Stimulated activated CD8-positive, alpha-beta memory T cell treated with anti-CD3 and anti-CD28 coated beads, Interleukin-7, amount 100 ng/mL, for 48 hours (primary cell): ENCODE measurements at regions not wholly inside any gene's neighbourhood (a gene's known extent, or its start where the extent isn't known, plus 50 kb on each side); places are given as distances from the start of the nearest gene placed in this dataset.

Experiments
- DNase-seq, 2 donors: peaks; one replicate each; pipeline ENCODE4 v3.0.0-alpha.2; 2020; ENCODE audit warnings: low read depth in 1 of 2; ENCODE audit errors: extremely low read depth in 1 of 2

DNA sequence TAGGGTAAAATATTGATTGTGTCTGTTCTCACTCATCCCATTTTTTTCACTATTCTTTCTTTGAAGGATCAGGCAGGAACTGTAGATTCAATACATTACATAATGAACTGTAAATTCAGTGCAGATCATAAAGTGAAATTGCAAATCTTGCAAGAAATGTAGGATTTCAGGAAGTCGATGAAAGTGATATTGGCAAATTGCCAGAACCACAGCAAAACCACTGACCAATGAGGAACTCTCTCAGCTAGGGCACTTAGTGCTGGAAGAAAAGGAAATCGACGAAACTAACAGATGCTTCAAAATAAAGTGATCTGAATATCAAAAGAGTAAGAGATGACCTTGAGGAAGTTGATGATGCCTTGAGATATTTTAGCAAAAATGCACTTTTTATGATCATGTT, 157.6 kb downstream of the AACS start:
- no peak for DNase-seq

- DNase-seq, result no peak
Observed at GRCh38 chr12:125225641-125226040, 160.4 kb downstream of the AACS start.

DNA sequence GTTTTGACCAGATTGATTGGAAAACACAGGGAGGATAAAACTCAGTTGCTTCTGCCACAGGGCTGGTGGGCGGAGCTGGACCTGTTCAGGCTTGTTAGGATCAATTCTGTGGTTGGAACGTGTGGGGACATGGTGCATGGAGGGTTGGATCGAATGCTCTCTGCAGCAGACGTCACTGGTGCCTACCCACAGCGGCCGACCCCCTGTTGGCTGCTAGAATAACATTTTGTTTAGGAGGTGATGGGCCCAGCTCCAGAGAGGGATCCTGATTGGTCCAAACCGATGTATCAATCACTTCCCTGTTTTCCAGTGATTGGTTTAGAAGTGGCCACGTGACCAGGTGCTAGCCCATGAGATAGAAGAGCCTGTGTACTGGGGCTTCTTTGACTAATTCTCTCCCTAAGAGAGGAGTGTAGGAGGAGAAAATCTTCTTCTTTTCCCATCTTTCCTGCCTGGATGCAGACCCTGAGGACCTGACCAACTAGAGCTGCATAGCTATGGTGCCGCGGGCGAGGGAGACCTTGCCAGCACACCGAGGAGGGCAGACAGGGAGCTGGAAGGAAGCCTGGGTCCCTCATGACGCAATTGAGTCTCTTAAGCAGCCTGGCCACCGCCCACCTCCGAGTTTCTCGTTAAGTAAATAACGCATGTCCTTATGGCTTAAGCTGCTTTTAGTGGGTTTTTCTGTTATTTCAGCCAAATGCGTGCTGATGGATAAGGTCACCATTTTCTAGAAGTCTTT, 163.5 kb downstream of the AACS start:
- DNase-seq, result no peak

DNA sequence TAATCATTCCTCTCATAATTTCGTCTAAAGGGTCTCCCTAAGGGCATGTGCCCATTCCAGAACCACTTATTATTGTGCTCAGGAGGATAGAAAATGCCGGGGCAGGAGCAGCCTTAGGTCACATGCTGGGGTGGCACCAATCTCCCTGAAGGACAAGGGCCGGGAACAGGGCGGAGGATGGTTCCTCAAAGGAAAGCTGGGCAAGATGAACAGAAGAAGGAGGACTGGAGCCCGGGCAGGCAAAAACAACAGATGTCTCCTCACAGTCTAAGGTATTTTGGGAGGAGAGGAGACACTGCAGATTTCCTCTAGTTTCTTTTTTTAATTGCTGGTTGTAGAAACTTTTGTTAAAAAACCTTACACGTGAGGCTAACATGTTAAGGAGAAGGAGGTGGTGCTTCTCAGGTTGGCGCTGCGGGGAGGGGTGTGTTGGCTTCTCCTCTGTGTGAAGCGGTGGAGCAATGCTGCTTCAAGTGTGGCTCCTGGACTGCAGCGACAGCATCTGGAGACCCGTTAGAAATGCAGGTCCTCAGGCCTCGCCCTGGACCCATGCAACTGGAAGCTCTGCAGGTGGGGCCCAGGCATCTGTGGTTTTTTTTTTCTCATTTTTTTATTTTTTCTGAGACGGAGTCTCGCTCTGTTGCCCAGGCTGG, 164.8 kb downstream of the AACS start:
- no peak for DNase-seq

DNA sequence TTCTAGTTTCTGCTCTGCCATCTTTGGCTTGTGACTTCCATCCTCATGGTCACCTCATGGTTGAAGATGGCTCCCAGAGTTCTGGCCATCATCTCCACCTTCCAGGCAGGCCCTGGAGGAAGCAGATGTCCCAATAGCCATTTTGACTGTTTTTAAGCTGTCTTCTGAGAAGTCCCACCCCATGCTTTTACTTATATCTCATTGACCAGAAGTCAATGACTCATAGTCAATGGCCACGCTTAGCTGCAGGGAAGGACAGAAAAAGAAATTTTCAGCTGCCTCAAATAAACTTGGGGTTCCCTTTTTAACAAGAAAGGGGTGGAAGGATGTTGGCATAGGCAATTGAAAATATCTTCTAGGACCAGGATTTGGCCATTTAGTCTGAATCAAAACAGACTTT, 168.1 kb downstream of the AACS start:
- no peak for DNase-seq

DNA sequence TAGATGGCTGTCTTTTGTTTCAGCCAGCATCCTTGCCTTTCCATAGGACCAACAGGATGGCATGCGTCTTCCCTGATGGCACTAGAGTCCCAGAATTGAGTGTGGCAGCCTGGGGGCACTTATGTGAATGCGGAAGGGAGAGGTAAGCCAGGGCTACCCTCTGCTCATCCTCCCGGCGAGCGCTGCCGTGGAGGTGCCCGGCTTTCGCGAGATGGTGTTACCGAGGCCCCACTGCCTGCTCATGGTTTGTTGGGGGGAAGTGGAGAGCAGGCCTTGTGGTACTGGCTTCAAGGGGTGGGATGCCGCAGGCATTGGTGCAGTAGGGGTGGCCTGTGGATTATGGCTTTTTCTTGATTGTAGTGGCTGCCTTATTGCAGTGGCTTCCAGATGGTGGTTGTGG, 174.3 kb downstream of the AACS start:
- no peak for DNase-seq

DNA sequence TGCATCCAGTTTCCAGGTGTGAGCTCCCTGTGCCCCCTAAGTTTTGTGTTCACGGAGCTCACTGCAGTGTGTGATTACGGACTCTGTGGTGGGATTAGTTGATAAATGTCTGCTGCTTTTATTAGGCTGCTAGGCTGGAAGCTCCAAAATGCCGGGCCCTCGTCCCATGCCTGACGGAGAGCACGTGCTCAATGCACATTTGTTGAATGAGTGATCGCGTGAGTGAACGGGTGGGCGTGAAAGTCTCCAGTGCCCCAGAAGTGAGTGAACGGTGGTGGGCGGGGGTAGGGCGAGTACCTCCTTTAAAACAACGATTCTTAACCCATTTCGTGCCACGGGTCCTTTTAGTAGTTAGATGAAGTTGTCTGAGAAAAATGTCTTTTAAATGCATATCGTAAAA, 175.5 kb downstream of the AACS start:
- DNase-seq, result no peak

DNA sequence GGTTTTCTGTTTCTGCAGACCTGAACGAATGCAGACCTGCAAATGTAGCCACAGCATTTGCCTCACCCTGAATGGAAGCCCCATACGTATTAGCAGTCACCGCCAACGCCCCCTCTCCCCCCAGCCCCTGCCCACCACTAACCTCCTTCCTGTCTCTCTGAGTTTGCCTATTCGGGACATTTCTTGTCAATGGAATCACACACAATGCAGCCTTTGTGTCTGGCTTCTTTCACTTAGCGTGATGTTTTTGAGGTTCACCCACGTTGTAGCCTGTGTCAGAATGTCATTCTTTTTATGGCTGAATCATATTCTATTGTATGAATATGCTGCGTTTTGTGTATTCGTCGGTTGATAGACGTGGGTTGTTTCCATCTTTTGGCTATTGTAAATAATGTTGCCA, 178.6 kb downstream of the AACS start:
- no peak for DNase-seq

GRCh38 chr12:125244338-125244737, 179.1 kb downstream of the AACS start:
- no peak for DNase-seq

- DNase-seq, result no peak
Observed at GRCh38 chr12:125245581-125246557, 180.6 kb downstream of the AACS start.

GRCh38 chr12:125247477-125247876, 182.2 kb downstream of the AACS start:
- no peak for DNase-seq

DNA sequence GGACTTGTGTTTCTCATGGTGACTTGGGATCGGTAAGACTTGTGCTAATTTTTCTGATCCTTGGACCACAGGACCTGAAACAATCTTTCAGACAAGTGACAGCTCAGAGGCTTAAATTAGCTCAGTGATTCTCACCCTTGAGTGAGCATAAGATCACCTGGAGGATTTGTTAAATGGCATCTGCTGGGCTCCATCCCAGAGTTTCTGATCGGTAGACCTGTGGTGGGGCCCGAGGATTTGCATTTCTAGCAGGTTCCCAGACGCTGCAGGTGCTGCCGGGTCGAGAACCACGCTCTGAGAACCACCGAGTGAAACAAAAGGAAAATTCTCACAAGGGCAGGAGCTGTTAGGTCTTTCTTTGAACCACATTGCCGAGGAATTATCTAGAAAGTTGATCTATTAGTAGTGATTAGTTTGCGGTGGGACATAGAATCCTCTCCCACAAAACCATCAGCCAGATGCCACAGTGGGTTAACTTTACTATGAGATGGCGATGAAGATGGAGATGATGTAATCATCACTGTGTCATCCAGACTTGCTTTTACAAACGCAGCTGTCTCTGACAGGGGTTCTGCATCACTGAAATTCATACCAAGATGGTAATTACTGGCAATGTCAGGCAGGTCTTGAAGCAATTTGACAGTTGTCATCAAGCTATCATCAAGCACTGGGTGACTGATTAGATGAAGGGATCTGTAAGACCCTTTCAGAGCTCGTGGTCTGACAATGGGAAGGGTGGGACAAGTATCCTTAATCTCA, 184.0 kb downstream of the AACS start:
- no peak for DNase-seq

GRCh38 chr12:125249932-125250331, 184.7 kb downstream of the AACS start:
- DNase-seq, result no peak

GRCh38 chr12:125254236-125254635, 189.0 kb downstream of the AACS start:
- DNase-seq, result no peak

DNA sequence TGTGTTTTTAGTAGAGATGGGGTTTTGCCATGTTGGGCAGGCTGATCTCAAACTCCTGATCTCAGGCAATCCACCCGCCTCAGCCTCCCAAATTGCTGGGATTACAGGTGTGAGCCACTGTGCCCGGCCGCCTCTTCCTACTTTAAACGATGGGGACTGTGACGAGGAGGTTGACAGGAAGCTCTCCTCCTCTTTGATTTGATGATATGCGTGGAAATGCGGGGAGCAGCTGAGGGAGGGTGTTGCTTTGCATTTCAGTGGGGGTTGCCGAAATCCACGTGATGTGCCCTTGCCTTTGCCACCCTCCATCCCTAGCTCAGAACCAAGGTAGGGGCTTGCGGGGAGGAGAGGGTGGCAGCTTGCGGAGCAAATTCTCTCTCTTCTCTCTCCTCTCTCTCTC, 189.6 kb downstream of the AACS start:
- no peak for DNase-seq

- DNase-seq, result no peak
Observed at GRCh38 chr12:125255935-125256633, 190.8 kb downstream of the AACS start.

- DNase-seq, result no peak
Observed at GRCh38 chr12:125256634-125256936, 191.3 kb downstream of the AACS start.

GRCh38 chr12:125259178-125259867, 194.1 kb downstream of the AACS start:
- no peak for DNase-seq

DNA sequence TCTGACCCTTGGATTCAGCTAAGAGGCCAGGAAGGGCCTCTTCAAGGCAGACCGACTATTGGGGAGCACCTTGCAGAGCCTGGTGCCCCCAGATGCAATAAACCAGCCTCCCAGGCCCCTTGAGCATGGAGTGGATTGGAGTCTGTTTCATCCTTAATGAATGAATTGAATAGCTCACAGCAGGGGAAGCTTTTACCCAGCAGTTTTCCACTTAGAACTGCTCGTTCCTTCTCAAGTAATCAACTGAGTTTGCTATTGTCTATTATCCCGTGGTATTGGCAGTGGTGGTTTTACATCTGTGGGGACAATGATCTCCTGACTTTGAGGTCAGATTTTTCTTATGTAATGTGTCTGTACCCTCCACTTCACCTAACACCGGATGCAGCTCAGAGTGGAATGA, 197.6 kb downstream of the AACS start:
- DNase-seq, result no peak

DNA sequence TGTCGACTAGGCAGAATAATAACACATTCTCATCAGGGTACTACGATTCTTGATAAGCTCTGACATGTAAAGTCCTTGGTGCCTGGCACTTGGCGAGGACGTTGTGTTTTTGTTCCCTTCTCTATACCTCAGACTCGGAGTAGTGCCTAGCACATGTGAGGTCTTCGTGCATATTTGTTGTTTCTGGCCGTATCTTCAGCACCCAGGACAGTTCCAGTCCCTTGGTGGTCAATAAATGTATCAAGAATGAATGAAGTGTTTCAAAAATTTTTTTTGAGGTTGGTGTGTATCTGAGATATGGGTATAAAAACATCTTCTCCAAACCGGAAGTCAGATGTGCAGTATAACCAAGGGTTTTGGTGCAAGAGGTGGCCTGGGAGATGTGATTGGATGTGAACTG, 198.2 kb downstream of the AACS start:
- DNase-seq, result no peak
